ENCODE measurements at regions not wholly inside any gene's neighbourhood (a gene's known extent, or its start where the extent isn't known, plus 50 kb on each side); places are given as distances from the start of the nearest gene placed in this dataset.

DNA sequence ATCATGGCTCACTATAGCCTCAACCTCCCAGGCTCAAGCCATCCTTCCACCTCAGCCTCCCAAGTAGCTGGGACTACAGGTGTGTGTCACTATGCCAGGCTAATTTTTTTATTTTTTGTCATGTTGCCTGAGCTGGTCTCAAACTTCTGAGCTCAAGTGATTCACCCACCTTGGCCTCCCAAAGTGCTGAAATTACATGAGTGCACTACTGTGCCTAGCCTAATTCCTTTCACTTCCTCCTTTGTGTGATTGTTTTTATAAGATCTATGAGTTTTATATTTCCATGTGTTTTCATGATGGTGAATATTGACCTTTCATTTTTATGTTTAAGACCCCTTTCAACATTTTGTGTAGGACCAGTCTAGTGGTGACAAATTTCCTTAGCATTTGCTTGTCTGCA lies 55.2 kb upstream of the IL12B start:
- DNase-seq: no peak

DNA sequence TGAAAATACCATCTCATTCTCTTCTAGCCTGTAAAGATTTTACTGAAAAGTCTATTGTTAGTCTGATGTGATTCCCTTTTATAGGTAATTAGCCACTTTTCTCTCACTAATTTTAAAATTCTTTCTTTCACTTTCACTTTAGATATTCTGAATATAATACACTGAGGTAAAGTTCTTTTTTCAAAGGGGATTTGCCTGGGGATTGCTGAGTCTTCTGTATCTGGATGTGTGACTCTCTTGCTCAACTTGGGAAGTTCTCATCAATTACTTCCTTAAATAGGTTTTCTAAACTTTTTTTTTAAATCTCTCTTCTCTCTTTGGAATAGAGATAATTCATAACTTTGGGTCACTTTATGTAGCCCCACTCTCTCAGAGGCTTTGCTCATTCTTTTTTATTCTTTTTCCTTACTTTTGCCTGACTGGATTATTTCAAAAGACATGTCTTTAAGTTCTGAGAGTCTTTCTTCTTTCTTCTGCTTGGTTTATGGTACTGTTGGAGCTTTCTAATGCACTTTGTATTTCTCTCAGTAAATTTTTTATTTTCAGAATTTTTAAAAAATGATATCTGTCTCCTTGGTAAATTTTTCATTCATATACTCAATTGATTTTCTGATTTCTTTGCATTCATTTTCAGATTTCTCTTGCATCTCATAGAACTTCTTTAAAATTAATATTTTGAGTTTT lies 55.9 kb upstream of the IL12B start:
- no peak for DNase-seq

DNA sequence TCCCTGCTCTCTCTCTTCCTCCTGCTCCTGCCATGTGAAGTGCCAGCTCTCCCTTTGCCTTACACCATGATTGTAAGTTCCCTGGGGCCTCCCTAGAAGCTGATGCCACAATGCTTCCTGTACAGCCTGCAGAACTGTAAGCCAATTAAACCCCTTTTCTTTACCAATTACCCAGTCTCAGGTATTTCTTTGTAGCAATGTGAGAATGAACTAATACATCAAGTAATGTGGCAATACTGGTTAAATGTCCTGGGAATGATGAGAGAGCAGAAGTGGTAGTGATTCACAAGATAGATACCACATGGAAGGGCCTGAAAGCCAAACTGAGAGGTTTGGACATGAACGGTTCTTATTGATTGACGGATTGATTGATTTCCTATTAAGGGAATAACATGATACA lies 62.6 kb upstream of the IL12B start:
- DNase-seq: no peak

DNA sequence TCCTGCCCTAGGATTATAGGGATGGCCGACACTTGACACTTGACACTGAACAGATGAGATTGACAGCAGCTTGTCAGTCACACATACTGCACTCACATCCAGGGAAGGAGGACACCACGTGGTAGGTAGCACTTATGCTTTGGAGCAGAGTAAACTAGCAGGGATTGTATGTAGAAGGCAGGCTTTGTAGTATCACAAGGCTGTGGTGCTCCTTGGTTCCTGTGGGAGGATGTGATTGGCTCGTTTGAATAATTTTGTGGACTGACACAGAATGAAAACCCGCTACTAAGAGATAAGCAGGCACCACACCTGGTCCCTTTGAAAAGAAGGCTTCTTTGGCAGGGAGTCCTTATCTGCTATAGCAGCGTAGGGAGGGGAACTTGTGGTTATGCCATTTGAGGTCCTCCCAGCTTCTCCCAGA lies 63.6 kb upstream of the IL12B start:
- DNase-seq: no peak

DNA sequence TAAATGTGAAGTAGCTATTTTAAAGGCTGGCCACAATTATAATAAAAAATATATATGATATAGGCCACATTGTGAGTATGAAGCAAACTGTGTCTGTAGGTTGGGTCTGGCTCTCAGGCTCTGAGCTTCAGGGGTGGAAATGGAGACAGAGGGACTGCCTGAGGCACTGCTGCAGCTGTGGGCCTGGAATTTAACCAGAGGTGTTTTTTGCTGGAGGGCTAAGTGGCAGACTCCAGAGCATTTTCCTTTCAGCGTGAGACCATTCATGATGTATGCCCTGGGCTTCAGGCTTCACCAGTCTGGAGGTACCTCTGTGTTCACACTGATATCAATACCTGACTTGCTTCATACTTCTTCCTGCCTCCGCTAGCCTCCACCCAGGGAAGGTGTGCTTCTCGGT lies 64.9 kb upstream of the IL12B start:
- no peak for DNase-seq

DNA sequence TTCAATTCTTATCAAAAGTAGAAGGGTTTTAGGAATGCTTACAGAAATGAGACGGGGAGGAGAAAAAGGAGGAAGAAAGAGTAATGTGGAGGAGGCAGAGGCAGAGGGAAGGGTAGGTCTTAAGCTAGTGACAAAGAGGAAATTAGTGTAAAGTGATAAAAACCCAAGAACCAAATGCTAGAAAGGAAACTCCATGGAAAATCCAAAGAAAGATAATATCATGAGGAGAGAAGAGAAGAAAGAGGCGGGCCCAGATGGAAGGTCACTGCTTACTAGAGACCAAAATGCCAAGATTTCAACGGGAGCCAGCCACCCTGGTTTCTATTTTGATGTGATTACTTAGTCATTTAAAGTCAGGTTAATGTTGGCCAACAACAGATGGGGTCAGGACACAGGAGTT lies 68.6 kb upstream of the IL12B start:
- DNase-seq: no peak

DNA sequence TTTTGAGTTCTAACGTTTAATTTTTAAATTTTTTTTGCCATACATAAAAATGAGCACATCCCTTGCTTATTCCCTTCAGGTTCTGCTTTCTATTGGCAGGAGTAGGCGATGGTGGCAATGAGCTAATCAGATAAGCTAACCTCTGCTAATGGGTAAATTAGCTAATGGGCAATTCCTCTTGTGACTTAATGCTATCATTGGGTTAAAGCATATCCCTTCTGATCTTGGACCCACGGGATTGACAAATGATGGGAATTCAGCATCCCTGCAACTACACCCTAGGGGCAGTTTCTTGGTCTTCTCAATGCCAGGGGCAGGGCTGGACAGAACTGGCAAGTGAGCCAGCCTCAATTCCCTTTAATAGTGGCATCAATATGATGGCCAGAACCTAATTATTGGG lies 70.2 kb upstream of the IL12B start:
- no peak for DNase-seq

DNA sequence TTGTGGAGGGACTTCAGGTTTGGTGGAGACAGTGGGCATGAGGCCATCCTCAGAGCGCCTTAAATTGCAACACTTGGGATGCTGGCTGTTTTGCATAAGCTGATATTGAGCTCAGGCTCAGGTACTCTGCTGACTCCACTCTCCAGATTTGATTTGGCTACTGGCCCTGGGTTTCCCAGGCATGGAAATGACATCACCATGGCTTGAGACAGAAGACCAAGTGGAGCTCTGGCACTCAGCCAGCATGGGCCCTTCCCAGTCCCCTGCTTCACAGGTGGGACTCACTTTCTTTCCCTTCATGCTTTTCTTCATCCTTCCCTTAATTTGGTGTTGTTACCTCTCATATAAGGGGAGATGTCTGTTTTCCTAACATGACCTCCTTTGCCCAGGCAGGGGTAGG lies 72.0 kb upstream of the IL12B start:
- DNase-seq: no peak

DNA sequence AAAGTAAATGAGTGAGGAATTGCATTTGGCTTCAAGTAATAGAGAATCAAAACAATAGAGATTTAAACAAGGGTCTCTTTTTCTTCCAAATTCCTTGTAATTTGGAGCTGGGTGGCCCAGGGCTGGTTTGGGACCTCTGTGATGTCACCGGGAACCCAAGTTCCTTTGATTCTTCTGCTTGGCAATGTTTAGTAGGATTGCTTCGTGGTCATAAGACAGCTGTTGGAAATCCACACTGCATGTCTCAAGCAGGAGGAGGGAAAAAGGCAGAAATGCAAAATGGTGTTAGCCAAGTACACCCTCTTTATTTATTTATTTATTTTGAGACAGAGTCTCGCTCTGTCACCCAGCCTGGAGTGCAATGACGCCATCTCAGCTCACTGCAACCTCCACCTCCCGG lies 72.6 kb upstream of the IL12B start:
- DNase-seq: no peak

DNA sequence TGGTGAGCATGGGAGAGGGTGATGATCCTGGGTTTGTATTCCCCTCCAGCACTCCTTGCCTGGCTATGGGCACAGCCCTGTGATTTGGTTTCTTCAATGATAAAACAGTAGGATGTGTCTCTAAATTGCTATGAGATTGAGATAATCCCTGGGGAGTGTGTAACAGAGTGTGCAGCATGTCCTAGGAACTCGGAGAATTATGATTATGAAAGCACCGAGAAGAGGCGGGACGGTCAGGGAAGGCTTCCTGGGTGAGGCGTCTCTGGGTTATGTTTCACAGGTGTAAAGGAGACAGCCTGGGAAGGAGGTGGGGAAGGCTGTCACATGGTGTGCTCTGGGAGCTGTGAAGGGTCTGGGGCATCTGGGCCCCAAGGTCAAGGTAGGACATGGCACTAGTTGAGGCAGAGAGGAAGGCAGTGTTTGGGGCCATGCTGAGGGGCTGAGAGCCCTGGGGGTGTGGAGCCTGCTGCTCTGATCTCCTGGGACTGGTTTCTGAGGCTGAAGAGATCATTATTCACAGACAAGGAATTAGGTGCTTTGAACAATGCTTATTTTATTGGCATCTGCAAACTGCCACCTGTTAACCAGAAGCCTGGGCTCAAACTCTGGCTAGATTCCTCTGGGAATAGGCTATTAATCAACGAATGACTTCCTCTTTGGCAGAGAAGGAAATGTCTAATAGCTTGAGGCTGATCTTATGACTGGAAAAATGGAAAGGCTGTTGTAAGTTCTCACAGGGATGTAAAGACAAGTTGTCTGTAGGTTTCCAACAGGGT lies 73.8 kb upstream of the IL12B start:
- DNase-seq: no peak

DNA sequence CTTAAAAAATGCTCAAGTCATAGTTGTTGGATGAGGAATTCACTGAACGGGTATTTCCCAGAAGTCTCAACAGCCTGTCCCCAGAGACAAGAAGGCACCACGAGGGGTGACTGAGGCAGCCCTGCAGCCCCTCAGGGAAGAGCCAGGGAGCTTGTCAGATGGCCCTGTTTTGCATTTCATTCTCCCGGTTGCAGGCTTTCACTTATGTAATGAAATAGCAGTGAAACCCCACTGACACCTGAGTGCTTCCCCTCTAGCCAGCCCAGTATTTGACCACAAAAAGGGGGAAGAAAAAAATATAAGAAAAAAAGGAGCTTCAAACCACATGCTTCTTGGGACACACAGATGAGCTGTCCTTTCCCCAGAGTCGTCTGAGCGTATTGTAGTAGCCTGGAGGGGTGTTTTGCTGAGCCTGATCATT lies 75.3 kb upstream of the IL12B start:
- DNase-seq: no peak

DNA sequence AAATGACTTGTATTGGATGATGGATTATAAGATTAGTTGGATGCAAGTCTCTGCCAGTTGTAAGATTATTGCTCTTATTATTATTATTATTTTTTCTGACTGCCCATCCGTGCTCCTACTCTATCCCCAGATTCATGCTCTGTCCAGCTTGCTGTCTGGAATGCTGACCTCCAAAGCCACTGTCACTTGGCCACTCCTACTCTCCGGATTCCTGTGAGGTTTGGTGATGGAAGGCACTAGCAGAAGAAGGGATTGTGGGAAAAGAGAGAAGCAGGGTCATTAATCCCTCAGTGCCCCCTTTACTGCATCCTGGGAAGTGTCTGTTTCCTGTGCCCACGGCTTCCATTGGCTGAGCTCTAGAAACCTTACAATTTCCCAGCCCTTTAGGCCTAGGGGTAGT lies 76.3 kb upstream of the IL12B start:
- DNase-seq: no peak

DNA sequence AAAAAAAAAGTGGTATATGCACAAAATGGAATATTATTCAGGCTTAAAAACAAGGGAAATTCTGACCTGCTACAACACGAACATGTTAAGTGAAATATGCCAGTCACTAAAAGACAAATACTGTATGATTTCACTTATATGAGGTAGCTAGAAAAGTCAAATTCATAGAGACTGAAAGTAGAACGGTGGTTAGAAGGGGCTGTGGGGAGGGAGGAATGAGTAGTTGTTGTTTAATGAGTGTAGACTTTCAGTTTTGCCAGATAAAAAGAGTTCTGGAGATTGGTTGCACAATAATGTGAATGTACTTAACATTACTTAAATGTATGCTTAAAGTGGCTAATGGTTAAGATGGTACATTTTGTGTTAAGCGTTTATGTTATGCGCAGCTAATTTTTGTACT lies 79.5 kb upstream of the IL12B start:
- no peak for DNase-seq

DNA sequence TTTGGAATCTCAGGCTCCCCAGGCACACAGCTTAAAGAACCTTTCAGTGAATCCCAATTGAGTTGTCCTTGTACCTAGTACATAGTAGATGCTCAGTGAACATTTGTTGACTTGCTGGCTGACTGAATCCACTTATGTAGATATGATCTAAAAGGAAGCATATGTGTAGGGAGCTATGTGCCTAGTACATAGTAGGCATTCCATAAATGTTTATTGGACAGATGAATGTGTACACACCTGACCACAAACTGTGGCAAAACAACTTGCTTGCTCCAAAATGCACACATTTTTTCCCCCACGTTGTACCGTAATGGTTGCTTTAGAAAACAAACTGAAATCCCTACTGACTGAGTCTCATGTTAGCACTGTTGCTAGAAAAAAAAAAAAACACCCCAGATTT lies 80.2 kb upstream of the IL12B start:
- no peak for DNase-seq

DNA sequence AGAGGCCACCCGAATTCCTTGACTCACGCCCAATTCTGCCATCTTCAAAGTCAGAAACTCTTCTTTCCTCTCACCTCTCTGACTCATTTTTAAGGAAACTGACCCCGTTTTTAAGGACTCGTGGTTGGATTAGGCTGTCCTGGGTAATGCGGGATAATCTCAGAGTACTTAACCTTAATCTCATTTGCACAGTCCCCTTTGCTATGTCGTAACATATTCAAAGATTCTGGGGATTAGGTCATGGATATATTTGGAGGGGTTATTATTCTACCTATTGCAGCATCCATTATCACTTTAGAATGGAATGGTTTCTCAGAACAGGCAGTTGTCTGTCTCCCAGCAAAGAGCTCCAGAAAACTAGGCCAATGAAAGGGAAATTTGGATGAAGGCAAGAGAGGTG lies 80.8 kb upstream of the IL12B start:
- no peak for DNase-seq

DNA sequence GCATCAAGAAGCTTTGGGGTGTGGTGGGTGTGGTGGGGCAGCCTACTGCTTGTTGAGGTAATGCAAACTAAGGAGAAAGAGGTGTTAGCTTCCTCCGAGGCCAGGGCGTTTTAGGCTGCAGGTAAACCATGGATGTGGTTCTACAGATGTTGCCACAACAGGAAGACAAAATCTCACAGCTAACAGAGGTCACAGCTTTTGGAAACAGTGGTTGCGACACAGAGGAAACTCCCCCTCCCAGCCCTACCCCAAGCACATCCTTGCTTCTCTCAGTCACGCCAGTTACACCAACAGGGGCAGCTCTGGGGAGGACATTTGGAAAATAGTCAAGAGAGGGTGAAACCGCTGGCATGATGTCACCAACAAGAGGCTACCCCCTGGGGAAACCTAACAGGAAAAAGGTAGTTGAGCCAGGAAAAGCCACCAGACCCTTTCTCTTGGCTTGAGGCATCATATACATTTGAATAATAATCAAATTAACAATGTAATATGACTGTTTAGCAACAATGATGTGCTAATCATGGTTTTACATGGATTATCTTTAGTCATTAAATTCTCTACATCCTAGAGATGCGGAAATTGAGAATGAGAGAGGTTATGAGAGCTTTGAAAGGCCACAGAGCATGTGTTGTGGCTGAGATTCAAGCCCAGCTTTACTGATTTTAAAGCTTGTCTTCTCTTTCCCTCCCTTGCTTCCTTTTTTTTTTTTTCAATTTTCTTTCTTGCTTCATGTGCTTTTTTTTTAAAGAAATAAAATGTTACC lies 82.2 kb upstream of the IL12B start:
- DNase-seq: peak; percentile 36

DNA sequence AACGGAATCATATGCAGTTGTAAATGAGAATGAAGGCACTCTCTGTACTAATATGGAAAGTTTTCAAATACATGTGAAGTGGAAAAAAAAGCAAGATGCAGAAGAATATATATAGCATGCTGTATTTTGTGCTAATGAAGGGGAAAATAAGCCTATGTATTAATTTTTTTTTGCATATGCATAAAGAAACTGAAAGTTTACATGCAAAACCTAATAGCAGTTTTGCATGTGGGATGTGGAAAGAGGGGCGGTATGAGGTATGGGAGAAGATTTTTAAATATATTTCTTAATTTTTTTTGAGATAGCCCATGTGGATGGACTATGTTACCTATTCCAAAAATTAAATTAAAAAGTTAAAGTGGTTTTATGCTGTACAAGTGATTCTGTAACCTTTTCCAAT lies 83.7 kb upstream of the IL12B start:
- no peak for DNase-seq

DNA sequence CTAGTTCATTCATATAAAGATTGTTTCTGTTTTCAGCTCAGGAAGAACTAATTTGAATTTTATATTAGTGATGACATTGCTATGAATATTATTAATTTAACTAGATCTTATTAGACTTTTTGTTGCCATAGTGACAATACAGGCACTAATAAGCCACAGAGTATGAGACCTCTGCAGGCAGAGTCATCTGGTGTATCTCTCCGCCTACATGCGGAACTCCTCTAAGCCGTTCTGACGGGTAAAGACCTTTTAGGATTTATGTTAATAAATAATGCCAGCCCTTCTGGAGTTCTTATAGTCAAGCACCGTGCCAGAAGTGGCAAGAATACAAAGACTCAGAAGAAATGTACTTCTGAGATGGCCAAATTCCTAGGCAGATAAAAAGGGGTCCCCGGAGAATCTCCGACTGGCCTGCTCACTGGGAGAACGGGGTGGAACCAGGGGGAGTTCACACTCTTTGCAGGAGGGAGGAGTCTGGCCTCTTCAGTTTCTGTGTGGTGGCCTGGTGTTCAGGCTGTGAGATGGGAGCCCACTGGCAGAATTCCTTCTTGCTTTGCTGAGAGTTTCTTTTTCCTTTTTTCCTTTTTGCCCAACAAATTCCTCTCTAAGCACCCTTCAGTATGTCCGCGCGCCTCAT lies 85.1 kb upstream of the IL12B start:
- no peak for DNase-seq

DNA sequence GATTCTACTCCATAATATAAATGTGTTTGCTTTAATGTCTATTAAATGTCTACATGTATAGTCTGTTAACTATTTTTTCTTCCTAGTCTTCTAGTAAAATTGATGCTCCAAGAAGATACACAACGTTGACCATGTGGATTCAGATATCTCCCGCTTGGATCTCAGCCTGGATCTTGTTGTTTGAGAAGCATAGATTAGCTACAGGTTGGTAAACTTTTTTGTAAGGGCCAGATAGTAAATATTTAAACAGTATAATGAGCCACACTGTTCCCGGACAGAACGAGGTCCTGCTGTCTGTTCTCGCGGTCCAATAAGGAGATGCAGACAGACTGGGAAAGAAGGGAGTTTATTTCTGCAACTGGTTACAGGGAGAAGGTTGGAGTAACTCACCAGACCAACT lies 86.2 kb upstream of the IL12B start:
- no peak for DNase-seq

DNA sequence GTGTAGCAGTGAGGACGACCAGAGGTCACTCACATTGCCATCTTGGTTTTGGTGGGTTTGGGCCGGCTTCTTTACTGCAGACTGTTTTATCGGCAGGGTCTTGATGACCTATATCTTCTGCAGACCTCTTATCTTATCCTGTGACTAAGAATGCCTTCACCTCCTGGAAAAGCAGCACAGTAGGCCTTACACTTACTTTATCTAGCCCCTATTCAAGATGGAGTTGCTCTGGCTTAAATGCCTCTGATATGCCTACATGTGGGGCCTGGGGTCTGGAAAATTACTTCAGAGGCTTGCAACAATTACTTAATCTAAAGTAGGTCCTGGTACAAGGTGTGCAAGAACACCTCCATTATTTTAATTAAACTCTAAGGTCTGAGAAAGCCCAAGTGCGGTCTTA lies 86.9 kb upstream of the IL12B start:
- no peak for DNase-seq

DNA sequence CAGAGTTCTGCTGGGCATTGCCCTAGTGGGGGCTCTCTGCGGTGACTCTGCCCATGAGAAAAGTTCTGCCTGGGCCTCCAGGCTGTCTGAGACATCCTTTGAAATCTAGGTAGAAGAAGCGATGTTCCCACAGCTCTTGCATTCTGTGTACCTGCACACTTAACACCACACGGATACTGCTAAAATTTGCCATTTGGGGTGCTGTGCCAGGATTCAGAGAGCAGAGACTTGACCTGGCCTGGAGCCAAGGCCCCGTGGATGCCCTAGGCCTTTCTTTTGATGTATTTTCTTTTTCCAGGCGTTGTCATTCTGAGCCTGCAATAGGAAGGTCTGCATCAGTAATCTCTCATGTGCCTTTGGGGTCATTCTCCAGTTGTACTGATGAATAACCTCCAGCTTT lies 89.3 kb upstream of the IL12B start:
- no peak for DNase-seq

DNA sequence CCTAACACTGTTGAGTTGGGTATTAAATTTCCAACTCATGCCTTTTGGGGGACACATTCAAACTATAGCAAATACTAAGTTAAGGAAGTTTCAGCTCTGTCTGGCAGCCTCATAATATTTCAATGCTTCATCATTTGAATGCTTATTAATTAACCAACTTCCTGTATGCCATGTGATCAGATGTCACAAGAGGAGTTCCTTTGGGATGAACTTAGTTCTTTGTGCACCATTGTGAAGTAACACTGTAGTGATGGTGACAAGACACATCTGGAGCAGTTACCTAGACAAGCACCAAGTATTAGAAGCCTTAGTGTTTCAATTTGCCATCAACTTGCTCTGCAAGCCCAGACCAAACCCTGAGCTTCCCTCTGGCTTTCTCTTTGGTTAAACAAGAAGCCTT lies 90.7 kb upstream of the IL12B start:
- no peak for DNase-seq

DNA sequence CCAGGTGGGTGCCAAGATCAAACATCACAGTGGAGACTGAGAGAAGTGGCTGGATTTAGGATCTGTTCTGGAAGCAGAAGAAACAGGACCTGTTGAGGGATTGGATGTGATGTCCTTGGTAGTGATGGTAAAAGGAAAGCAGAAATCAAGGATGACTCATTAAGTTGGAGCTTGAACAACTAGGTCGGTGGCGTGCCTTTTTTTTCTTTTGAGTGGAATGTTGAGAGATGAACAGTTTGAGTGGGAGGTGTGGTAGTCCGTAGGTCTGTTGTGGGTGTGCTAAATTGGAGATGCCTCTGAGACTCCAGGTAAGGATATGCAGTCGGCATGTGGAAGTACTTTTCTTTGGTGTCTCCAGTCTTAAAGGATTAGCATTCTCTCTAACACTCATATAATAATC lies 92.1 kb upstream of the IL12B start:
- no peak for DNase-seq

DNA sequence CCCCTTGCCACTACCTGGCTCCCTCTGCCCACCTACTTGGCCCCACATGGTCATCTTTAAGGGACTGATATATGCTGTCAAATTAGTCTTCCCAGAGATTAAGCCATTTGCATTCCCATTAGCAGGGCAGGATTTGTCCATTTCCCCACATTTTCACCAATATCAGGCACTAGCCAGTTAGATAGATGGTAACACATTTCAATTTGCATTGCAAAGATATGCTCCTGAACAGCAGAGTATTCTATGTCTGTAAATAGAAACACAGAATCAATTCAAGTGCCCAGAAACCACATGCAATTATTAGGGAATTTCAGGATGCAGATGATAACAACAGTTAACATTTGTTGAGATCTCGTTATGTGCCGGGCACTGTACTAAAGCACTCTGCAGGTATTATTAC lies 92.6 kb upstream of the IL12B start:
- no peak for DNase-seq

Measured in GF-D8 (cell line).